HG03565 (cell line): ENCODE measurements at regions not wholly inside any gene's neighbourhood (a gene's known extent, or its start where the extent isn't known, plus 50 kb on each side); places are given as distances from the start of the nearest gene placed in this dataset.

Experiments used
- ATAC-seq: cut with Tn5 transposase; IDR thresholded peaks from one replicate; pipeline ENCODE4 v1.9.1; 2021; ENCODE audit warnings: mild to moderate bottlenecking, moderate library complexity; ENCODE audit not compliant: unreplicated experiment

DNA sequence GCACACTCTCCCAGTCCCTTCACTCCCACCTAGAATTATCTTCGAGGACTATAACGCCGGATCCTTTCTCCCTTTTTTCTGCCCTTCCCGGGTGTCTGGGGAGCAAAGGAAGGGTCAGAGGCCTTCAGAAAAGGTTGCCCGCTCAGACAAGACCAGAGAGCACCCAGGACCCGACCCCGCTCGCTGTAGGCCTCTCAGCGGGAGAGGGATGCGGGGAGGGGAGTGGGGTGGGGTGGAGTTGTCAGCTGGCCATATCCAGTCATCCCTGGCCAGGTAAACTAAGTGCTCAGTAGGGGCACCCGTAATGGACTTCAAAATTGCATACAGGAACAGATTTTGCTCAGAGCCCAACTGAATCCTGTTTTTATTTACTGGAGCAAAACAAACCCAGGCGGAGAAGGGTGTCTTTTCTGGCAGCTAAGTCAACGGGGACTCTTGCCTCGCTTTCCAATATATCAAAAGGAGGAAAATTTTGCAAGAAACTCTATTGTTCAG lies 65.0 kb downstream of the NOL4 start:
- ATAC-seq, result no peak

DNA sequence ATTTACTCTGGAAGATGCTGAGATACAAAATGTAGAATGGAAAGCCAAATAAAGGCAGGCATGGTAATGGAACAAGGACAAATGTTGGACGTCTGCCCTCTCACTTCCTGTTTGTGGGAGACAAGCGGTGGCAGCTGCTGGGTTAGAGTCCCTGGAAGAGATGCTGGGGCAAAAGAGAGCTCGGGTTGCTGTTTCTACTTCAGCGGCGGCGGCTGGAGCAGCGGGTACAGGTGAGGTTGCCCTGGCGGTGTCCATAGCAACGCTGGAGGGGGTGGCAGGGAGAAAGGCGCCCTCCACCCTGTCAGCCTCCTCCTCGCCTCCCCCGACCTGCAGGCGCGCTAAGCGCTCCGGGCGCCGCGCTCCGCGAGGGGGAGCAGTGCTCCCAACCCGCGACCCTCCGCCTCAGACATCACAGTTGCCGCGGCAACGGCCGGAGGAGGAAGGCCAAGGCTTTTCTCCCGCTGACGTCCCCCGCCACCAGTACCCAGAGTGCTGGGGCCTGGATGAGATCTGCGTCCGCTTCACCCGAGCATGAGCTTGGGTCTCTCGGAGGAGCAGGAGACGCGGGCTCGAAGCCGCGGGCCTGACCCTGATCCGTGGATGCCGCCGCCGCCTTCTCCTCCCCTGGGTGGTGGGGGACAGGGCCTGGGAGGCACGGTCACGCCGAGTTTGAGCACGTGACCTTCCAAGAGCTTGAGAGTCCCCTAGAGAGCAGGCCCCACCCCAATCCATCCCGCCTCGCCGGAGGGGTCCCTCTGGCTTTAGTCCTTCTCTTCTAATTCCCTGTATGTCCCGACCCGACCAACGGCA lies 65.6 kb downstream of the NOL4 start:
- no peak for ATAC-seq

DNA sequence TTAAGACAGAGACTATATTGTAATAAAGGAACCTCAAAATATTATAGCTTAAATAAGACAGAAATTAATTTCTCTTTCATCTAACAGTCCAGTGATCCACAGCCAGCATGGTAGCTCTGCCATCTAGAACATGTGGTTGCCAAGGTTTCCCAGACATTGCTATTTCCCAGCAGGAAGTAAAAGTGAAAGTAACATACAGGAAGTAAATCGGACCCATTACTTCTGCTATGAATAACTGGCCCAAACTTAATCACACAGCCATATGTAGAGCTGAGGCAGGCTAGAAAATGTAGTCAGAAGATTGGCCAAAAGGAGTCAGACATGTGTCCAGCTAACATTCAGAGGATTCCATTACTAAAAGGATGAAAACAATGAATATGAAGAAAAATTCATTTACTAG lies 71.0 kb downstream of the NOL4 start:
- ATAC-seq, result peak; percentile 53

DNA sequence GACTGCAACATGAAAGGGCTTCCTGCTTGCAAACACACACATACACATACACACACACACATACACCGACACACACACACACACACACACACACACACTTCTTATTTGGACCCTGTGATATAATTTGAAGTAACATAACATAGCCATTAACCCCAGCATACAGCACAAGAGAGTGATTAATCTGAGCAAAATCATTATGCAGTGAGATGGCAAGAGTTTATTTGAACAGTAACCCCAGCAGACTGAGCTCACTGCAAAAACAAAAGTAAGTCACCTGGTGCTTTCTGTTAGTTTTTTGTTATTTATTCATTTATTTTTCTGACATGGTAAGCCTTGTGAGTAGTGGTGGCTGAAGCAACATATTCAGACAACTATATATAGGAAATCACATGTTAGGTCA lies 93.7 kb downstream of the NOL4 start:
- ATAC-seq, result no peak

DNA sequence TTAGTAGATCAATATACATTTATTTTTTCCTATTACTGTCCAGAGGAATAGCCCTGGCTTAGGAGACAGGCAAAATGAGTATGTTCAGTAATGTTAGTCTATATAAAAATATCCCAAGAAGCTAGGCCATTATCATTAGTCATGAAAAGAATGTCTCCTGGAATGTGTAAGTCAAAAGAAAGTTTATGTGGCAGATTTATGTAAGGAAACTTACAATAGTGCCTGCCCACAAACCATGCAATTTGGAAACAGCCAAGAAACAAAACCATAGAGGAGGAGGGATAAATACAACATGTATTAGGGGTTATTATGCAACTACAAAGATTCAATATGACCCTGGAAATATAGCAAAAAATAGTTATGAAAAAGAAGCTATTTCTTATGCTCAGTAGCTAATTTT lies 96.3 kb downstream of the NOL4 start:
- ATAC-seq, result no peak

DNA sequence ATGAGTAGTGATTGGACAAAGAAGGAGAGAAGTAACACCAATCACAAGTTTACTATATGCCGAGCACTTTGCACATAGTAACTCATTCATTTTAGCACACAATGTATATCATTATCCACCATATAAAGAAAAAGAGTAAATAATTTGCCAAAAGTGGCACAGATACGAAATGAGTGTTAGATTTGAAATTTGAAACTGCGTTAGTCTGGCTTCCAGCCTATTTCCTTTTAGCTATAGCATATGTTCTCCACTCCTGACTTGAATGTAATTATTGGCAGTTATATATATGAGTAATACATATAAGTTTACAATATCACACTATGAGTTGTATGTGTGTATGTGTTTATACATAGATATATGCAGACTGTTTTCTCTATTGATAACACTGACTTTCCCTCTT lies 98.6 kb downstream of the NOL4 start:
- ATAC-seq, result no peak

DNA sequence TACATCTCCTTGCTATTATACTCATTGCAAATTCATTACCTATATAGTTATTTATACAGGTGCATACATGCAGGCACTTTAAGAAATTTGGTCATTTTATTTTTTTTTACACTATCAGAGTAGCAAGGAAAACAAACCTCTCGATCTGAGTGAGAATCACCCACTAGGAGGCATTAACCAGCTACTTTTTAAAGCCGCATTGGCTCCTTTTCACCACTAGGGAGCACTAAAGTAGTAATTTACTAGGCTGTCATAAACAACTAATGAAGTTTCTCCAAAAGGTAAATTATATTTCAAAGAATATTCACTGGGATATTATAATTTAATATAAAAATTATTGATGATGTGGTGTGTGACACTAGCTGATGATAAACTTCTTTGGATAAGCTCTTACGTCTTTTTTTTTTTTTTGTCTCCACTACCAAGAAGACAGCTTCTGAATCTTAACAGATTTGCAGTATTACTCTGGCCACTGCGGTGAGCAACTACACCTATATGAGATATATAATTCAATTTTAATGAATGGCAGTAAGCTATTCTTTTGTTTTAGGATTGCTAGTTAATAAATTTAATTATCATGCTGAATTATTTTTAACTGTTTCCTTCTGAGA lies 101.9 kb downstream of the NOL4 start:
- peak; percentile 91 for ATAC-seq

DNA sequence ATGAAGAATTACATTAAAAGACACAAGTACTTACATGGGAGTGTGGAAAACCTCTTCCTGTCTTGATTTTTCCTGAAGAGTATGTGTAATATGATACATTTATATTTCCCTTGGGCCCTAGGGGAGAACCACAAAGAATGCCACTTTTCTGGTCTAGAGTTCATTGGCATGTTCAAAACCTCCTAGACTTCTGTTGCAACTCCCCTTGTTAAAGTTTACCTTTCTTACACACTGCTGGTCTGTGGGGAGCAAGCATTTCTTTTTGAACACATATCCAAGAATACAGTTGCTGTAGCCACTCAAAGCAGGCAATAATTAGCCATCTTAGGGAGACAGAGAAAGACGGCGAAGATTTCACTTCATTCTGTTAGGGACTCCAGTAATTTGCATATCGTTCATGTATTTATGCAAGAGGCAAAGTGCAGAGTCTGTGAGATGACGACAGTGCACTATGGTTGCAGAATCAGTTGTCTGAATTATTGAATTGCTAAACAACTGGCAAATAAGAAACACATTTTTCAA lies 103.5 kb downstream of the NOL4 start:
- no peak for ATAC-seq

DNA sequence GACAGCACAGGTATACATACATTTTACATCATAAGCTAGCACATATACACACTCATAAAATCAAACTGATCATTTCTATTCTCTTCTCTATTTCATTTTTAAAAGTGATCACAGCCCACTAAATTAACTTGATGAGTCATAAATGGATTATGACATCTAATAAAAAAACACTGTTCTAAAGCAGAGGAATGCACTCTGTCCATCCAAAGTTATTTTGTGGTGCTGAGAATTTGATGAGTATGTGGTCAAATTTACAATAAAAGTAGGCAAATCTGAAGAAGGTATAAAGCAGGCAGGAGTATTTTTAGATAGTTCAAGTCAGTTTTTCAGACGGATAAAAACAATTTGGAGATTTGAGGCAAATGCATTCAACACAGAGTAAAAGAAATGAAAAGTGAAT lies 104.4 kb downstream of the NOL4 start:
- no peak for ATAC-seq

DNA sequence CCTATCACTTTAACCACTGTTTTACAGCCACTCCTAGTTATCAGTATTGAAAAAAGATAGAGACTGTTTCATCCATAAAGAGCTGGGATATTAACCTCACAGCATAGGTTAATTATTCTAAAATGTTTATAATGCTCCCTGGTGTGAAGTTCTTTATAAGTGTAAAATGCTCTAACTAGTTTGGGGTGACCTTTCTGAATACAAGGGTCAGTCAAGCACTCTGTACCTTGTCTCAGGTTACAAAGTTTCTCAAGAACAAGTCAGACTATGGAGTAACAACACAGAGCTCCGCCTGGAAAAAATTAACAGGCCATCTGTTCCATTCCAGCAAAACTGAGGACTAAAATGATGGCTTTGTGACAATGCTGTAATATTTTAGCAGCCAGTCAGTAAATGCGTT lies 107.4 kb downstream of the NOL4 start:
- ATAC-seq, result no peak

DNA sequence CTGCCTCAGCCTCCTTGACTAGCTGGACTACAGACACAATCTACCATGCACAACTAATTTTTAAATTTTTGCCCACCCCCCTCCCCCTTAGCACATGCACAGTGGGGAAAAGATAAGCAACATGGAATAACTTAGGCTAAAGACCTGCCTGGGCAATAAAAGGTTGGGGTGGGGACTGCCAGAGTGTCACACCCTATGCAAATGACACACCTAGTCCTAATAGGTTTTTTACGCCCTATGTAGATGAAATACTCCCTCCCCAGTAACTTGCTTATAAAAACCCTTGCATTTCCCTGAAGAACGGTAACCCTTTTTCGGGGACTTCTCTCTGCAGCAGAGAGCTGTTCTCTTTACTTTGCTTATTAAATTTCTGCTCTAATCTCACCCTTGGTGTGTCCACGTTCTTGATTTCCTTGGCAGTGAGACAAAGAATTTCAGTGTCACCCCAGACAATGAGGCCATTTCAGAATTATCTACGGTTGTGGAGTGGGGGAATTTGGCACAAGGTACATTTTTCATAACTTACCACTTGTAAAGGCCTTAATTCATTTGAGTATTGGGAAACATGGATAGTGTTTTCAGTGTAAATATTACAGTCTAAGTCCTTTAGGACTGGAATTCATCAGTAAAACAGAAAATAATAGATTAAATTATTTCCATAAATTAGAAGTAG lies 109.2 kb downstream of the NOL4 start:
- ATAC-seq, result no peak

DNA sequence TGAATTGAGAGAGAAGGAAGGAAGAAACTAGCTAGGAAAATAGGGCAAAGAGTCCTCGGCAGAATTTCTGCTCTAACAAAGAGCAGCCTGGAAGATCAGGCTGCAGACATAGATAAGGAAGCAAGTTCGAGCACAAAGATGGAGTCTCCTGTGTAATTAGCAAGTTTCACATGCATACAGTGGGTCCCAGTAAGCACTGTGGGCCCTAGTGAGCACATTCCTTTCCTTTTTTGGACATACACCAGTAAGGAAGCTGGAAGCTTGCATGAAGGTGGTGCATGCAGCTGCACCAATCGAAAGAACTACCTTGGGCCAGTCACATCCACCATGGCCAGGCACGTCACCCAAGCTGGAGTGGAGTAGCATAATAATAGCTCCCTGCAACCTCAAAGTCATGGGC lies 109.7 kb downstream of the NOL4 start:
- no peak for ATAC-seq

DNA sequence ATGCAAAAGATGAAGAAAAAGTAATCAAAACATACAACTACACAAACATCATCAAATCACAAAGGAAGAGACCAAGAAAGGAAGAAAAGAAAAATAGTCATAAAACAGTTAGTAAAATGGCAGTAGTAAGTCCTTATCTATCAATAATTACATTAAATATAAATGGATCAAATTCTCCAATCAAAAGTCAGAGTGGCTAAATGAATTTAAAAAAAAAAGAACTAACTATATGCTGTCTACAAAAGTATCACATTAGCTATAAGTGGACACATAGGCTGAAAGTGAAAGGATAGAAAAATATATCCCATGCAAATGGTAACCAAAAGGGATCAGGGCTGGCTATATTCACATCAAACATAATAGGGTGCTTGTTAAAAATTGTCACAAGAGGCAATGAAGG lies 116.5 kb downstream of the NOL4 start:
- ATAC-seq, result no peak

DNA sequence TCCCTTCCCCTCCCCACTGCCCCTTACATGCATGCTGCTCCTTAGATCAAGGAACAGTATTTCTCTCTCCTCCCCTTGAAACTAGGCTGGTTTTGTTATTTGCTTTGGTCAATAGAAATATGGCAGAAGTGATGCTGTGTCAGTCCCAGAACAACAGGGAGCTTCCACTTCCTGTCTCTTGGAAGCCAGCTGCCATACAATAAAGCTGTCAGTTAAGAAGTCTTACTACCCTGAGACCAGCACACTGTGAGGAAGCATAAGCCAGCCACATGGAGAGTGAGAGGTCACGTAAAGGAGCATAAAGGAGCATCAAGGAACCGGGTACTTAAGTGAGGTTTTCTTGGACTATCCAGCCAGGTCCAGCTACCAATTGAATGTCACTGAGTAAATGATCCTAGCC lies 126.6 kb downstream of the NOL4 start:
- ATAC-seq, result no peak

DNA sequence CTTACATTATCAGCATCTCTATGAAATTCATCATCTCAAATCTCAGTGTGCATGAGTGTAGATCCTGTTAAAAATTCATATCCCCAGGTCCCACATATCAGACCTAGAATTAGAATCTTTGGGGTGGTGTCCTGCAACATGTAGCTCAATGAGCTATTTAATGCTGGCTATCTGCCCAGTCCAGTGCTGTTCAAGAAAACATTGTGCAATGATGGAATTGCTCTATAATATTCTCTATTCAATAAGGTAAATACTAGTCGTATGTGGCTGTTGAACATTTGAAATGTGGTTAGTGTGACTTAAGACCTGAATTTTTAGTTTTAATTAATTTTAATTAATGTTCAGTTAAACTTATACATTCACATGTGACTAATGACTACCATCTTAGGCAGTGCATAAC lies 127.4 kb downstream of the NOL4 start:
- no peak for ATAC-seq

DNA sequence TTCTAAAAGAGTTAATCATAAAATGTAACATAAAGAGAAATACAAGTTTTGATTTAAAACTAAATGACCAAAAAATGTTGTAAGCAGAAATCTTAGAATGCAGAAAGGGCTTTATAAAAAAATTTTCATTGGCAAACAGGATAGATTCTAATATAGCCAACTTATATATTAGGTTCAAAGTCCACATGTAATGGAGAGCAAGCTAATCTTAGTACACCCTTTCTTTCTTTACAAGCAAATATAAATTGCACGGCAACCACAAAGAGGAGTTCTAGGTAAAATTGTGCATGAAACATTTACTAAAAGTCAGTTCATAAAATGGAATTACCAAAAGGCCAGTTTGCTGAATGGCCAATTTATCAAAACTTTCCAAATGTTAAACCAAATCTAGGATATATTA lies 130.6 kb downstream of the NOL4 start:
- ATAC-seq, result no peak

DNA sequence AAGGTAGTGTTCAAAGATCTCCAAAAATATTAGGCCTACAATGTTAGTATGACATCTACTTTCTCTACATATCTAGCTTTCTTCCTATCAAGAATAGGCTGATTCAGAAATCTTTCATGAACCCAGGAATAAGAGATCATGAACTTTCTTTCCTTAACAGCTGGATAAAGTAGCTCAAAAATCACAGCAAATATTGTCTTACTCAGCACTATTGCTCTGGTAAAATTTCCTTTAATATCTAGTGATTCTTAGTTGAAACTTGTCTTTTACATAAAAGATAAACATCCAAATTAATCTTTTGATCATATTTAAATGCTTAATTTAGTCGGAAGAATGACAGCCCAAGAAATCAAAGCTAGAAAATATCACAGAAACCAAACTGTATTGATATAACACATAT lies 131.9 kb downstream of the NOL4 start:
- ATAC-seq, result no peak

DNA sequence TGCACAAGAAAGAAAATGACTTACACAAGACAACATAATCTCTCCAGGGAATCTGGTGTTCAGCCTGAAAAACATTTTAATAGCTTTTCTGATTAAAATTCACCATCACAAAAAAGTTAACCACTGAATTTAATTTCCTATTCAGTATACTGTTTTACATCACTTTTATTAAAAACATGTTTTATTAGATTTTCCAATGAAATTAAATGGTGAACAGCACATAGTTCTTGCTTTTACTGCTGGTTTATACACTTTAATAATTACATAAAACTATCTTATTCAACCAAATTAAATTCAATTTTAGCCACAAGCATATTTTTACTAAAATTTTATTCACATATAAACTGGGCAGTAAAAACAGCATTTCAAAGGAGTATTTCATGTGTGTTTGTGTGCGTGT lies 138.3 kb downstream of the NOL4 start:
- ATAC-seq, result no peak

DNA sequence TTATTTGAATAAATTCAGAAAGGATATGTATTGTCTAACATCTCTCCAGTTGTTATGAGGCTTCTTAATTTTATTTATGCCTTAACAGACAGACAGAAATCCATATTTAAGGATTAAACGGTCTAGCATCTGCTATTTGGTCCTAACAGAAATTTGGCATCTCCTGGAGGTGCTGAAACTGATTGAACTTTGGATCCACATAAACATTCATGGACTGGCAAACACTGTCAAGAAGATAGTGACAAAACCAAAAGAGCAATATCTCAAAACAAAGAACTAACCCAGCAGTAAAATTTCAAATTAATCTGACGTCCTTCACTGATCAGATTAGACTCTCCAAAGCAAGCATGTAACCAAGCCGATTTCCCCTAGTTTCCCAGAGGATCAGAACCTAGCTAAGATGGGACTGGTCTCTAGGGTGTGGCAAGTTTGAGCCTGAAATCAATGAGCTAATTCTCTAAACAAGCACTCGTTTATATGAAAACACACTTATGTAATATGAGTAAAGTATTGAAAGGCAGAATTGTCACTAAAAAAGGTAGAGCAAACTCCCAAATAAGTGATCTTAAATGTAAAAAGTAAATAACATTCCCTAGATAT lies 139.5 kb downstream of the NOL4 start:
- no peak for ATAC-seq

DNA sequence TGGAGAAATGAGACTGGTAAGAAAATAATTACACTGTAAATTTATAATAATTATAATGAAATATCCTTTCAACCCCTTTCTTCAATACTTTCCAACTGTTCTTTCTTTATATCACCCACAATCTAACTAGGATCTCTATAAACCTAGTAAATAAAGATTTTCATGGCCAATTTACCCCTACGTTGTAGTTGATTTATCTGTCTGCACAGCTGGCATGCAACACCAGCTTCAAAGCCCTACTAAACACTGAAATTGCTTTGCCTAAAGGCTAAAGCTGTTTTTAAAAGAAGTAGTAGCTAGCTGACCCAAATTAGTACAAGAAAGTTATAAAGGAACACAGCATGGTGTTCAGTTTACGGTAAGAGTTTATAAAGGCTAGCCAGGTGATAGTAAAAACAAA lies 140.1 kb downstream of the NOL4 start:
- ATAC-seq, result no peak

DNA sequence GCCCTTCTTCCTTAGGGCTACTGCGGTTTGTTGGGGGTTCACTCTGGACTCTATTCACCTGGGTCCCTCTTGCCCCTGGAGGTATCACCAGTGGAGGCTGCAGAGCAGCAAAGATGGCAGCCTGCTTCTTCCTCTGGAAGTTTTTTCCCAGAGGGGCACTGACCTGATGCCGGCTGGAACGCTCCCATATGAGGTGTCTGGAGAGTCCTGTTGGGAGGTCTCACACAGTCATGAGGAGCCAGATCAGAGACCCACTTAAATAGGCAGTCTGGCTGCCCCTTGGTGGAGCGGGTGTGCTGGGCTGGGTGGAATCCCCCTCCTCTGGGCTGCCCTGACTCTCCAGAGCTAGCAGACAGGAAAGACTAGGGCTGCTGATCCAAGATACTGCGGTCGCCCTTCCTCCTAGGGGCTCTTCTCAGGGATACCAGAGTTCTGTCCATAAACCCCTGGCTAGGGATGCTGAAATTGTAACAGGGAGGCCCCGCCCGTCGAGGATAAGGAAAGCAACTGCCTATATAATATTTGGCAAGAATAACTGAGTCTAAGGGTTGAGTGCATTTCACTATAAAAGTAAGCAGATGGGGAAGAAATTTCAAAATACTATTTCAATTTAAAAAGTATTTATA lies 140.7 kb downstream of the NOL4 start:
- ATAC-seq, result no peak
